HG03095 (cell line): ENCODE measurements at regions not wholly inside any gene's neighbourhood (a gene's known extent, or its start where the extent isn't known, plus 50 kb on each side); places are given as distances from the start of the nearest gene placed in this dataset.
A peak's percentile ranks its signal among the peaks of the same experiment; 100 is the strongest.

Experiments
- ATAC-seq: cut with Tn5 transposase; IDR thresholded peaks from one replicate; pipeline ENCODE4 v1.9.1; 2021; ENCODE audit warnings: moderate library complexity; ENCODE audit not compliant: unreplicated experiment

- no peak for ATAC-seq
These were observed 85.8 kb upstream of the PUDP start for GRCh38 chrX:7233580-7234406.

- ATAC-seq = no peak
These were observed 80.3 kb upstream of the PUDP start for GRCh38 chrX:7228226-7228625.

GRCh38 chrX:7225338-7225737, 77.4 kb upstream of the PUDP start:
- no peak for ATAC-seq

GRCh38 chrX:7223271-7223670, 75.3 kb upstream of the PUDP start:
- no peak for ATAC-seq

GRCh38 chrX:7220121-7220520, 72.2 kb upstream of the PUDP start:
- ATAC-seq = no peak

GRCh38 chrX:7219153-7219705, 71.3 kb upstream of the PUDP start:
- peak; percentile 68 for ATAC-seq

- ATAC-seq = no peak
These were observed 70.6 kb upstream of the PUDP start for GRCh38 chrX:7218321-7219152.

GRCh38 chrX:7216981-7217587, 69.1 kb upstream of the PUDP start:
- ATAC-seq = no peak

- ATAC-seq = no peak
These were observed 67.9 kb upstream of the PUDP start for GRCh38 chrX:7215842-7216241.

GRCh38 chrX:7214251-7214650, 66.3 kb upstream of the PUDP start:
- ATAC-seq = no peak

GRCh38 chrX:7205037-7205577, 57.2 kb upstream of the PUDP start:
- peak; percentile 63 for ATAC-seq

GRCh38 chrX:7204619-7205018, 56.7 kb upstream of the PUDP start:
- ATAC-seq = no peak

- no peak for ATAC-seq
These were observed 54.3 kb upstream of the PUDP start for GRCh38 chrX:7202206-7202605.

- no peak for ATAC-seq
These were observed 53.5 kb upstream of the PUDP start for GRCh38 chrX:7201496-7201895.

GRCh38 chrX:7198499-7198898, 50.5 kb upstream of the PUDP start:
- no peak for ATAC-seq
